Heart left ventricle (tissue), 13 donors: ENCODE measurements at regions not wholly inside any gene's neighbourhood (a gene's known extent, or its start where the extent isn't known, plus 50 kb on each side); places are given as distances from the start of the nearest gene placed in this dataset.

ENCODE experiments used
- POLR2A ChIP-seq, 2 donors: fragments of 450-650 bp; IDR thresholded peaks; one replicate each; pipeline ENCODE4 v1.6.1; 2017; ENCODE audit warnings: antibody characterized with exemption in 2 of 2, mild to moderate bottlenecking in 2 of 2, moderate library complexity in 2 of 2
- TF ChIP-seq, protein P1 (sequence below), 12 donors: fragments of 200-600 bp; sonication (generic) in 4 of 12; IDR thresholded peaks; one replicate each; pipeline versions ENCODE4 v1.5.0 to v1.8.0; 2018 to 2022; ENCODE audit warnings: antibody characterized with exemption in 12 of 12, mild to moderate bottlenecking in 5 of 12
- donor health status: ischemic (EF 13 %, LVEDD 7.1; RV severe dilation, severe dysfunction).
- donor health status: DM: no; HTN: yes; CAD: no.
- donor health status: DM: no; HTN: no; CAD: no.
- donor health status: ischemic (EF 25% LVEDD 6.9; RV normal size, moderate dysfunction).
- donor health status: ischemic (EF 25% LVEDD 5.7; RV mildly dilated, moderate dysfunction).
- donor health status: ischemic (EF 35%, LVEDD 5.7; RV mildly dilated, moderate dysfunction).
- donor health status: nonischemic (EF 11% LVEDD 7.7; RV severe dilation, severe dysfunction).
- donor health status: DM: yes; HTN: yes; CAD: no.
- donor health status: PGD.
- donor health status: ischemic (EF 29% LVEDD 5.4; RV normal size, mild dysfunction).
- donor health status: nonischemic (EF 23%, LVEDD 6.1; RV moderate dilation, normal function).

DNA sequence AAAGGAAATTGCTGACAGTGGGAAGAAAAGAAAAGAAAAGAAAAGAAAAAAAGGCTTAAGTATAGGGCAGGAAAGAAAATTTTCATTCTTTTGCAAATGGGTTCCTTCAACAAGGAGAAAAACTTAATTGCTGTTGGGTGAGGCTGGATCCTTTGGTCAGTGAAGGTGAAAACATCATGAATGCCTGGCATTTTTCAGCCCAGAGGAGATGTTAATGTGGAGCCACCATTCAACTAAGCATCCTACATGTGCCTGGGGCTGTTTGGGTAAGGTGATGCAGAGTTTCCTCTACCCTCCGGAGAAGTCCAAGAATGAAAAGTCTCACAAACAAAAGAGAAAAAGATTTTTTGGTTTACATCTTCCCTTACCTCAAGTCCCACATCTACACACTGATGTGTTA lies 1032.2 kb upstream of the TSPY4 start:
- TF ChIP-seq, protein P1, sequence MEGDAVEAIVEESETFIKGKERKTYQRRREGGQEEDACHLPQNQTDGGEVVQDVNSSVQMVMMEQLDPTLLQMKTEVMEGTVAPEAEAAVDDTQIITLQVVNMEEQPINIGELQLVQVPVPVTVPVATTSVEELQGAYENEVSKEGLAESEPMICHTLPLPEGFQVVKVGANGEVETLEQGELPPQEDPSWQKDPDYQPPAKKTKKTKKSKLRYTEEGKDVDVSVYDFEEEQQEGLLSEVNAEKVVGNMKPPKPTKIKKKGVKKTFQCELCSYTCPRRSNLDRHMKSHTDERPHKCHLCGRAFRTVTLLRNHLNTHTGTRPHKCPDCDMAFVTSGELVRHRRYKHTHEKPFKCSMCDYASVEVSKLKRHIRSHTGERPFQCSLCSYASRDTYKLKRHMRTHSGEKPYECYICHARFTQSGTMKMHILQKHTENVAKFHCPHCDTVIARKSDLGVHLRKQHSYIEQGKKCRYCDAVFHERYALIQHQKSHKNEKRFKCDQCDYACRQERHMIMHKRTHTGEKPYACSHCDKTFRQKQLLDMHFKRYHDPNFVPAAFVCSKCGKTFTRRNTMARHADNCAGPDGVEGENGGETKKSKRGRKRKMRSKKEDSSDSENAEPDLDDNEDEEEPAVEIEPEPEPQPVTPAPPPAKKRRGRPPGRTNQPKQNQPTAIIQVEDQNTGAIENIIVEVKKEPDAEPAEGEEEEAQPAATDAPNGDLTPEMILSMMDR (IDR thresholded peaks at IDR 0.05), result no peak
- no peak for TF ChIP-seq POLR2A (IDR thresholded peaks at IDR 0.05)
